ENCODE measurements at regions not wholly inside any gene's neighbourhood (a gene's known extent, or its start where the extent isn't known, plus 50 kb on each side); places are given as distances from the start of the nearest gene placed in this dataset.

DNA sequence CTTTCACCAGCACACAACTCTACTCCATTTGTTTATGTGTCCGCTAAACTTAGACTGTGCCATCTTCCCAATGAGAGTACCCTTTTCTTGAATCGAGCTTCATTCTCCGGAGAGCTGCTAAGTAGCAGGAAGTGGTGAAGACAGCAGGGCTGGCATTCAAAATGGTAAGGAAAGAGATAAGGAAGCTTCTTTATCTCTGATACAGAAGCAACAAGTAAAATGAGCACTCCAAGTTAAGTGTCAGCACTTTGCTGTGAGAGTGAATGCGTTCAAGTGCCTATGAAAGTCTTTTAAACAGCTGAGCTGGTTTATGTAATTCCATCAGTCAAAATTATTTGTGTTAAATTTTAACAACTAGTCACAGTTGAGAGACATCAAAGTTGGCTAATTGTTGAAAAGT is 386.8 kb upstream of the PTPRD start:
- TF ChIP-seq, protein P1, sequence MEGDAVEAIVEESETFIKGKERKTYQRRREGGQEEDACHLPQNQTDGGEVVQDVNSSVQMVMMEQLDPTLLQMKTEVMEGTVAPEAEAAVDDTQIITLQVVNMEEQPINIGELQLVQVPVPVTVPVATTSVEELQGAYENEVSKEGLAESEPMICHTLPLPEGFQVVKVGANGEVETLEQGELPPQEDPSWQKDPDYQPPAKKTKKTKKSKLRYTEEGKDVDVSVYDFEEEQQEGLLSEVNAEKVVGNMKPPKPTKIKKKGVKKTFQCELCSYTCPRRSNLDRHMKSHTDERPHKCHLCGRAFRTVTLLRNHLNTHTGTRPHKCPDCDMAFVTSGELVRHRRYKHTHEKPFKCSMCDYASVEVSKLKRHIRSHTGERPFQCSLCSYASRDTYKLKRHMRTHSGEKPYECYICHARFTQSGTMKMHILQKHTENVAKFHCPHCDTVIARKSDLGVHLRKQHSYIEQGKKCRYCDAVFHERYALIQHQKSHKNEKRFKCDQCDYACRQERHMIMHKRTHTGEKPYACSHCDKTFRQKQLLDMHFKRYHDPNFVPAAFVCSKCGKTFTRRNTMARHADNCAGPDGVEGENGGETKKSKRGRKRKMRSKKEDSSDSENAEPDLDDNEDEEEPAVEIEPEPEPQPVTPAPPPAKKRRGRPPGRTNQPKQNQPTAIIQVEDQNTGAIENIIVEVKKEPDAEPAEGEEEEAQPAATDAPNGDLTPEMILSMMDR (IDR thresholded peaks at IDR 0.05) = no peak
- no peak for TF ChIP-seq ZFX (IDR thresholded peaks at IDR 0.05; ENCODE audit: borderline replicate concordance)

Data from 22Rv1 (cell line).